IPS-20b (cell line): ENCODE measurements at regions not wholly inside any gene's neighbourhood (a gene's known extent, or its start where the extent isn't known, plus 50 kb on each side); places are given as distances from the start of the nearest gene placed in this dataset.
"Not testable (repeated sequence)": the region's sequence is repeated elsewhere in the genome, so short reads cannot be mapped to it uniquely, and the experiment has no call there.

Experiments
- H3K27ac ChIP-seq: one replicate; pipeline ENCODE4 v1.5.1; 2013; ENCODE audit warnings: low read length
- H3K27me3 ChIP-seq: 2 replicates; pipeline ENCODE4 v1.6.1; 2013; ENCODE audit warnings: mild to moderate bottlenecking, low read length, inconsistent platforms; ENCODE audit not compliant: insufficient read depth
- H3K36me3 ChIP-seq: 2 replicates; pipeline ENCODE4 v1.6.1; 2013; ENCODE audit warnings: low read depth, mild to moderate bottlenecking, inconsistent platforms, low read length, moderate library complexity; ENCODE audit not compliant: insufficient read depth
- H3K4me1 ChIP-seq: 2 replicates; pipeline ENCODE4 v1.6.1; 2013; ENCODE audit warnings: mild to moderate bottlenecking, control low read depth, inconsistent platforms, low read length, moderate library complexity; ENCODE audit not compliant: insufficient read depth
- H3K4me3 ChIP-seq: 2 replicates; pipeline ENCODE4 v1.5.1; 2013; ENCODE audit warnings: mild to moderate bottlenecking, low read length, inconsistent platforms
- H3K9ac ChIP-seq: 2 replicates; pipeline ENCODE4 v1.6.1; 2013; ENCODE audit warnings: low read depth, mild to moderate bottlenecking, inconsistent platforms, low read length, moderate library complexity
- H3K9me3 ChIP-seq: 2 replicates; pipeline ENCODE4 v1.6.1; 2013; ENCODE audit warnings: mild to moderate bottlenecking, low read depth, low read length, inconsistent platforms; ENCODE audit not compliant: insufficient read depth

DNA sequence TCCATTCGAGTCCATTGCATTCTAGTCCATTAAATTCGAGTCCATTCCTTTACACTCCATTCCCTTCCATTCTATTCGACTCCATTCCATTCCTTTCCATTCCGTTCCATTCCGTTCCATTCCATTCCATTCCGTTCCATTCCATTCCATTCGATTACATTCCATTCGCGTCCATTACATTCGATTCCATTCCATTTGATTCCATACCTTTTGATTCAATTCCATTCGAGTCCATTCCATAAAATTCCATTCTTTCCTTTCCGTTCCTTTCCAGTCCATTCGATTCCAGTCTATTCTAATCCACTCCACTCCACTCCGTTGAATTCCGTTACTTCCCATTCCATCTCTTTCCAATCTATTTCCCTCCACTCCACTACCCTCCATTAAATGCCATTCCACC lies 2579.2 kb upstream of the TPTE start:
- not testable (repeated sequence) for H3K4me1 ChIP-seq, H3K9me3 ChIP-seq, H3K9ac ChIP-seq, H3K27ac ChIP-seq, H3K36me3 ChIP-seq, H3K27me3 ChIP-seq
- peak overlapping the region; percentile 5; the same call in 1 of the 2 replicates for H3K4me3 ChIP-seq

DNA sequence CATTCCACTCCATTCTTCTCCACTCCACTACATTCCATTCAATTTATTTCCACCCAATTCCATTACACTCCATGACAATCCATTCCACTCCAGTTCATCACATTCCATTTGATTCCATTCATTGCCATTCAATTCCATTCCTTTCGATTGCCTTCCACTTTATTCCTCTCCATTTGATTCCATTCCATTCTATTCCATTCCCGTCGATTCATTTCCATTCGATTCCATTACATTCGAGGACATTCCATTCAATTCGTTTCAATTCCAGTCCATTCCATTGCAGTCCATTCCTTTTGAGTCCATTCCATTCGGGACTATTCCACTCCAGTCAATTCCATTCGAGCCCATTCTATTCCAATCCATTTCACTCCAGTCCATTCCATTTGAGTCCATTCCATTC lies 2577.8 kb upstream of the TPTE start:
- not testable (repeated sequence) for H3K27me3 ChIP-seq, H3K36me3 ChIP-seq, H3K4me3 ChIP-seq, H3K9ac ChIP-seq, H3K4me1 ChIP-seq, H3K27ac ChIP-seq, H3K9me3 ChIP-seq

DNA sequence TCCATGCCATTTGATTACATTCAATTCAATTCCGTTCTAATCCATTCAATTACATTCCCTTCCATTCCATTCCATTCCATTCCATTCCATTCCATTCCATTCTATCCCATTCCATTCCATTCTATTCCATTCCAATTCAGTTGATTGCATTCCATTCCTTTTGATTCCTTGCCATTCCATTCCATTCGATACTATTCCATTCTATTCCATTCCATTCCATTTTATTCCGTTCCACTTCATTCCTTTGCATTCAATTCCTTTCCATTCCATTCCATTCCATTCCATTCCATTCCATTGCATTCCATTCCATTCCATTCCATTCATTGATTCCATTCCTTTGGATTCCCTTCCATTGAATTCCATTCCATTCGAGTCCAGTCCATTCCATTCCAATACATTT lies 2574.0 kb upstream of the TPTE start:
- Histone ChIP-seq H3K27me3 (no peaks in the 10 kb centered on the region), H3K36me3 (no peaks in the 10 kb centered on the region), H3K4me1 (no peaks in the 10 kb centered on the region), H3K27ac (no peak overlapping the region), H3K4me3 (peak overlapping the region; percentile 1; the same call in 1 of the 2 replicates), H3K9me3 (no peaks in the 10 kb centered on the region; the same call in 1 of the 2 replicates), H3K9ac (no peak overlapping the region)

DNA sequence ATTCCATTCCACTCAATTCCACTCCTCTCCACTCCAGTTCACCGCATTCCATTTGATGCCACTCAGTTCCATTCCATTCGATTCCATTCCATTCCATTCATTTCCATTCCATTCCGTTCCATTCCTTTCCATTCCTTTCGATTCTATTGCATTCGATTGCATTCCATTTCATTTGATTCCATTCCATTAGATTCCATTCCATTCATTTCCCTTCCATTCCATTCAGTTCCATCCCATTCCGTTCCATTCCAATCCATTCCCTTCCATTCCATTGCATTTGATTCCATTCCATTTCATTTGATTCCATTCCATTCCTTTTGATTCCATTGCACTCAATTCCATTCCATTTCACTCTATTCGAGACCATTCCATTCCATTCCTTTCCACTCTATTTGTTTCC lies 2572.7 kb upstream of the TPTE start:
- H3K4me1 ChIP-seq, H3K27me3 ChIP-seq, H3K27ac ChIP-seq, H3K9ac ChIP-seq, H3K9me3 ChIP-seq, H3K36me3 ChIP-seq: not testable (repeated sequence)
- H3K4me3 ChIP-seq: 0 out of 2 replicates have a peak overlapping the region, but pooled peaks have one; percentile 0

DNA sequence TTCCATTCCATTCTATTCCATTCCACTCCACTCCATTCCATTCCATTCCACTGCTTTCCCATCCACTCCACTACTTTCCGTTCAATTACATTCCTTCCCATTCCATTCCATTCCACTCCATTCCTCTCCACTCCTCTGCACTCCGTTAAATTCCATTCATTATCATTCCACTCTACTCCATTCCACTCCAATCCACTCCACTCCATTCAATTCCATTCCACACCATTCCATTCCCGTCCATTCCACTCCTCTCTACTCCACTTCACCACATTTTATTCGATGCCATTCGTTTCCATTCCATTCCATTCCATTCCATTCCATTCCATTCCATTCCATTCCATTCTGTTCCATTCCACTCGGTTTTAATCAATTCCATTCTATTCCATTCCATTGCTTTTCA lies 2571.5 kb upstream of the TPTE start:
- H3K27ac ChIP-seq, H3K9me3 ChIP-seq, H3K36me3 ChIP-seq, H3K27me3 ChIP-seq, H3K9ac ChIP-seq, H3K4me1 ChIP-seq: not testable (repeated sequence)
- peak overlapping the region; percentile 5; the same call in 1 of the 2 replicates for H3K4me3 ChIP-seq

DNA sequence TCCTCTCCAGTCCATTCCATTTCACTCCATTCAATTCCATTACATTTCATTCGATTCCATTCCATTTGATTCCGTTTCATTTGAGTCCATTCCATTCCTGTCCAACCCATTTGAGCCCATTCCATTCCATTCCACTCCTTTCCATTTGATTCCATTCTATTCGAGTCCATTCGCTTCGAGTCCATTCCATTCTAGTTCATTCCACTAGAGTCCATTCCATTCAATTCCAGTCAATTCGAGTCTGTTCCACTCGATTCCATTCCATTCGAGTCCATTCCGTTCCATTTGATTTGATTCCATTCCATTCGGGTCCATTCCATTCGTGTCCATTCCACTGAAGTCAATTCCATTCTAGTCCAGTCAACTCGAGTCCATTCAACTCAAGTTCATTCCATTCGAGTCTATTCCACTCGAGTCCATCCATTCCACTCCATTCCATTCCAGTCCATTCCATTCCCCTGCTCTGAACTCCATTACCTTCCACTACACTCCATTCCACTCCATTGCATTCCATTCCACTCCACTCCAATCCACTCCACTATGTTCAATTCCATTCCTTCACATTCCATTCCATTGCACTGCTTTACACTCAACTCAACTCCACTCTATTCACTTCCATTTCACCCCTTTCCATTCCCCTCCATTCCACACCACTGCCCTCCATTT lies 2569.4 kb upstream of the TPTE start:
- Histone ChIP-seq H3K27me3 (no peaks in the 10 kb centered on the region), H3K4me1 (no peaks in the 10 kb centered on the region), H3K36me3 (no peaks in the 10 kb centered on the region), H3K27ac (no peak overlapping the region), H3K9ac (no peak overlapping the region), H3K4me3 (peak overlapping the region; percentile 1; the same call in 1 of the 2 replicates), H3K9me3 (no peaks in the 10 kb centered on the region; the same call in 1 of the 2 replicates)

DNA sequence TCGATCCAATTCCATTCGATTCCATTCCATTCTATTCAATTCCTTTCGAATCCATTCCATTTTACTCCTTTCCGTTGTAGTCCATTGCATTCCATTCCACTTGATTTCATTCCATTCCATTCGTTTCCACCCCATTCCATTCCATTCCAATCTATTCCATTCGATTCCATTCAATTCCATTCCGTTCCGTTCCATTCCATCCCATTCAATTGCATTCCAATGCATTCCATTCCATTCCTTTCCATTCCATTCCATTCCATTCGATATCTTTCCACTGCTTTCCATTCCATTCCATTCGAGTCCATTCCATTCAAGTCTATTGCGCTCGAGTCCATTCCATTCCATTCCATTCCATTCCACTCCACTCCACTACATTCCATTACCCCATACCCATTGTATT lies 2568.7 kb upstream of the TPTE start:
- no peak overlapping the region for H3K27ac ChIP-seq
- H3K4me3 ChIP-seq: peak overlapping the region; percentile 1; the same call in 1 of the 2 replicates
- no peaks in the 10 kb centered on the region for H3K27me3 ChIP-seq
- no peaks in the 10 kb centered on the region for H3K4me1 ChIP-seq
- no peaks in the 10 kb centered on the region for H3K36me3 ChIP-seq
- no peaks in the 10 kb centered on the region; the same call in 1 of the 2 replicates for H3K9me3 ChIP-seq
- no peak overlapping the region for H3K9ac ChIP-seq

DNA sequence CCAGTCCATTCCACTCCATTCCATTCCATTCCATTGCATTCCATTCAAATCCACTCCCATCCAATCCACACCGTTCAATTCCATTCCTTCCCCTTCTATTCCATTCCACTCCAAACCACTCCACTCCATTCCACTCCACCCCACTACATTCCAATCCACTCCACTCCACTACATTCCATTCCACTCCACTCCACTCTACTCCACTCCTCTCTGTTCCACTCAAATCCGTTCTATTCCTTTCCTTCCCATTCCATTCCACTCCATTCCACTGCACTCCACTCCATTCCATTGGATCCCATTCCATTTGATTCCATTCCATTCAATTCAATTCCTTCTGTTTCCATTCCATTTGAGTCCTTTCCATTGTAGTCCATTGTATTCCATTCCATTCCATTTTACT lies 2568.3 kb upstream of the TPTE start:
- Histone ChIP-seq H3K9ac (no peak overlapping the region), H3K36me3 (no peaks in the 10 kb centered on the region), H3K4me3 (peak overlapping the region; percentile 1; the same call in 1 of the 2 replicates), H3K27ac (no peak overlapping the region), H3K27me3 (no peaks in the 10 kb centered on the region), H3K4me1 (no peaks in the 10 kb centered on the region), H3K9me3 (no peaks in the 10 kb centered on the region; the same call in 1 of the 2 replicates)

DNA sequence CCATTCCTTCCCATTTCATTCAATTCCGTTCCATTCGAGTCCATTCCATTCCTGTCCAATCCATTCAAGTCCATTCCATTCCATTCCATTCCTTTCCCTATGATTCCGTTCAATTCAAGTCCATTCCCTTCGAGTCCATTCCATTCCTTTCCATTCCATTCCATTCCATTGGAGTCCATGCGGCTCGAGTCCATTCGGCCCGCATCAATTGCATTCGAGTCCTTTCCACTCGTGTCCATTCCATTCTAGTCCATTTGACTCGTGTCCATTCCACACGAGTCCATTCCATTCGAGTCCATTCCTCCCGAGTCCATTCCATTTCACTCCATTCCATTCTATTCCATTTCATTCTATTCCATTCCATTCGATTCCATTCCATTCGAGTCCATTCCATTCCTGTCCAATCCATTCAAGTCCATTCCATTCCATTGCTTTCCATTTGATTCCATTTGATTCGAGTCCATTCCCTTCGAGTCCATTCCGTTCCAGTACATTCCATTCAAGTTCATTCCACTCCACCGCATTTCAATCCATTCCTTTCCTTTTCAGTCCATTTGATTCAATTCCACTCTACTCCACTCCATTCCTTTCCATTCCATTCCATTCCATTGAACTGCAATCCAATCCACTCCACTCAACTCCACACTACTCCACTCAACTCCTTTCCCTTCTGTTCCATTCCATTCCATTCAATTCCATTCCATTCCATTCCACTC lies 2565.9 kb upstream of the TPTE start:
- not testable (repeated sequence) for H3K27ac ChIP-seq, H3K4me1 ChIP-seq, H3K27me3 ChIP-seq, H3K36me3 ChIP-seq, H3K9ac ChIP-seq
- peak overlapping the region; percentile 0; the same call in 1 of the 2 replicates for H3K4me3 ChIP-seq
- H3K9me3 ChIP-seq: peaks cover 16% of the 10 kb centered on the region

DNA sequence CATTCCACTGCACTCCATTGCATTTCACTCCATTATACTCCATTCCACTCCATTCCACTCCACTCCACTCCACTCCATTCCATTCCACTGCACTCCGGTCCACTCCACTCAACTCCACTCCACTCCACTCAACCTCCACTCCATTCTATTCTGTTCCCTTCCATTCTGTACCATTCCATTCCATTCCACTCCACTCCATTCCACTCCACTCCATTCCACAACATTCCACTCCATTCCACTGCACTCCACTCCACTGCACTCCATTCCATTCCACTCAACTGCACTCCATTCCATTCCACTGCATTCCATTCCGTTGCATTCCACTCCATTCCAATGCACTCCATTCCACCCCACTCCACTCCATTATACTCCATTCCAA lies 2565.3 kb upstream of the TPTE start:
- H3K4me1 ChIP-seq, H3K27ac ChIP-seq, H3K36me3 ChIP-seq, H3K9ac ChIP-seq, H3K27me3 ChIP-seq: not testable (repeated sequence)
- Histone ChIP-seq H3K4me3 (peak overlapping the region; percentile 0; the same call in 1 of the 2 replicates), H3K9me3 (peaks cover 22% of the 10 kb centered on the region)

DNA sequence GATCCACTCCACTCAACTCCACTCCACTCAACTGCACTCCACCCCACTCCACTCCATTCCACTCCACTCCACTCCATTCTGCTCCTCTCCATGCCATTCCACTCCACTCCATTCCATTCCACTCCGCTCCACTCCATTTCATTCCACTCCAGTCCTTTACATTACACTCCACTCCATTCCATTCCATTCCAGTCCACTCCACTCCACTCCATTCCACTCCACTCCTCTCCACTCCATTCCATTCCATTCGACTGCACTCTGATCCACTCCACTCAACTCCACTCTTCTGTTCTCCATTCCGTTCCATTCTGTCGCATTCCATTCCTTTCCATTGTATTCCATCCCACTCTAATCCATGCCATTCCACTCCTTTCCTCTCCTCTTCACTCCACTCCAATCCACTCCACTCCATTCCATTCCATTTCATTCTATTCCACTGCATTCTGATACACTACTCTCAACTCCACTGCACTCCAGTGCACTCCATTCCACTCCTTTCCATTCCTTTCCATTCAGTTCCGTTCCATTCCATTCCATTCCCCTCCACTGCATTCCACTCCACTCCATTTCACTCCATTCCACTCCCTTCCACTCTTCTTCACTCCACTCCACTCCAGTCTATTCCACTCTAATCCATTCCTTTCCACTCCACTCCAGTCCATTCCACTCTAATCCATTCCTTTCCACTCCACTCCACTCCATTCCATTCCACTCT lies 2564.2 kb upstream of the TPTE start:
- not testable (repeated sequence) for H3K27me3 ChIP-seq, H3K27ac ChIP-seq, H3K36me3 ChIP-seq, H3K4me3 ChIP-seq, H3K9ac ChIP-seq, H3K4me1 ChIP-seq
- peaks cover 33% of the 10 kb centered on the region for H3K9me3 ChIP-seq

DNA sequence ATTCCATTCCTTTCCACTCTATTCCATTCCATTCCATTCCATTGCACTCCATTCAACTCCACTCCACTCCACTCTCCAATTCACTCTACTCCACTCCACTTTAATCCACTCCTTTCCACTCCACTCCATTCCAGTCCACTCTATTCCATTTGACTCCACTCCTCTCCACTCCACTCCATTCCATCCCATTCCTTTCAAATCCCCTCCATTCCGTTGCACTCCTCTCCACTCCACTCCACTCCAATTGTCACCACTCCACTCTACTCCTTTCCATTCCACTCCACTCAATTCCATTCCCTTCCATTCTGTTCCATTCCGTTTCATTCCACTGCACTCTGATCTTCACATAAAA lies 2563.7 kb upstream of the TPTE start:
- Histone ChIP-seq H3K27ac (no peak overlapping the region), H3K4me1 (no peaks in the 10 kb centered on the region), H3K9ac (no peak overlapping the region), H3K4me3 (no peak overlapping the region), H3K9me3 (peaks cover 38% of the 10 kb centered on the region), H3K36me3 (no peaks in the 10 kb centered on the region), H3K27me3 (no peaks in the 10 kb centered on the region)
